ENCODE measurements at regions not wholly inside any gene's neighbourhood (a gene's known extent, or its start where the extent isn't known, plus 50 kb on each side); places are given as distances from the start of the nearest gene placed in this dataset.

DNA sequence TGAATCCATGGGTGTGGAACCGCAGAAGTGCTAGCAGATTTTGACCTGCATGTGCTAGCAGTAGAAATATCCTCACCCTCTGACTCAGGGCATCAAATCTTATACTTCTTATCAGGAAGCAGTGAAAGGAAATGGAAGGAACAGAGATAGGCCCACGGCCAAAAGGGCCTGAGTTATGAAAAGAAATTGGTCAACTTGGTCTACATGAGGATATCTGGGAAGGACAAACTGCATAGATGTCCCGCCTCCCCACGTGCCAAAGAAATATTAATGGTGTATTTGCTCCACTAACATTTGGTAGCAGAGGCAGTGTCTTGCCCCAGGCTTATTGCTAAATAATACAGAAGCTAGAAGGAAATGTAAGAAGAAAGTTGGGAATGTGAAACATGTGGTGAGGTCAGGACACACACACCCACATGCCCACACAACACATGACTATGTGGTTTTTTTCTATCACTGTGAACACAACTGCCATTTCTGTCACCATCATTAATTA is 93.6 kb upstream of the COL8A1 start:
- H3K79me2 ChIP-seq (ENCODE audit: insufficient read depth, low read length), result no peaks in the 10 kb centered on the region
- H3K27me3 ChIP-seq (ENCODE audit: insufficient read depth, low read length, poor library complexity, severe bottlenecking), result no peaks in the 10 kb centered on the region
- TF ChIP-seq EZH2phosphoT487 (IDR thresholded peaks at IDR 0.05; ENCODE audit: borderline replicate concordance), result no peak
- no peak for TF ChIP-seq CTCF (conservative IDR thresholded peaks at IDR 0.05; ENCODE audit: low read length)
- no peaks in the 10 kb centered on the region for H3K9me3 ChIP-seq (ENCODE audit: insufficient read depth, low read depth, low read length)
- H3K4me1 ChIP-seq (ENCODE audit: insufficient read depth, low read length, poor library complexity, severe bottlenecking), result peaks cover 11% of the 10 kb centered on the region
- H3K4me3 ChIP-seq (ENCODE audit: low read length, poor library complexity, severe bottlenecking), result no peak overlapping the region
- H3F3A ChIP-seq (ENCODE audit: low read depth), result no peaks in the 10 kb centered on the region
- no peaks in the 10 kb centered on the region for H3K9me2 ChIP-seq (replicated peaks; ENCODE audit: low read depth, low read length)
- no peak overlapping the region for H3K4me2 ChIP-seq (ENCODE audit: low read depth, low read length, poor library complexity, severe bottlenecking)
- no peak overlapping the region for H3K9ac ChIP-seq (ENCODE audit: low read depth, low read length, poor library complexity, severe bottlenecking)
- no peak overlapping the region for H2AFZ ChIP-seq (ENCODE audit: low read length)
- no peaks in the 10 kb centered on the region for H4K20me1 ChIP-seq (ENCODE audit: insufficient read depth, low read length, poor library complexity, severe bottlenecking)
- no peaks in the 10 kb centered on the region for H3K36me3 ChIP-seq (ENCODE audit: insufficient read depth, low read length)

DNA sequence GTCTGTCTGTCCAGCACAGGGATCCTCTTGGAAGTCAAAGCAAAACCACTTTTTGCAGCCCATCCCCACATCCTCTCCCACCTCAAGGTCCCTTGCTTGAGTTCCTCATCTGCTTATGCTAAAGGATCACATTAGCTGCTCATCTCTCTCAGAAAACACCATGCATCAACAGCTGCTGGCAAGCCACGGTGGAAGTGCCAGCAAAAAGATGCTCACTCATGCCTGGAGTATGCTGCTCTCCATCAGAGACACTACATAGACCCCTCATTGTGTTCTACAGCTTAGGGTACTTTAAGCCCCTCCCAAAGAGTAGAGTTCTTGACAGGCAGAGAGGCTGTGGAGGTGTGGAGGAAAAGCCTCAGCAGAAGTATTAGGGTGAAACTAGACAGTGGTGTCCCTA is 94.6 kb upstream of the COL8A1 start:
- Histone ChIP-seq H3K4me1 (ENCODE audit: insufficient read depth, low read length, poor library complexity, severe bottlenecking) (peaks cover 11% of the 10 kb centered on the region), H3K4me3 (ENCODE audit: low read length, poor library complexity, severe bottlenecking) (no peak overlapping the region), H3K36me3 (ENCODE audit: insufficient read depth, low read length) (no peaks in the 10 kb centered on the region), H3K4me2 (ENCODE audit: low read depth, low read length, poor library complexity, severe bottlenecking) (no peak overlapping the region), H4K20me1 (ENCODE audit: insufficient read depth, low read length, poor library complexity, severe bottlenecking) (no peaks in the 10 kb centered on the region), H2AFZ (ENCODE audit: low read length) (no peak overlapping the region), H3K79me2 (ENCODE audit: insufficient read depth, low read length) (no peaks in the 10 kb centered on the region), H3K9ac (ENCODE audit: low read depth, low read length, poor library complexity, severe bottlenecking) (no peak overlapping the region), H3K9me3 (ENCODE audit: insufficient read depth, low read depth, low read length) (no peaks in the 10 kb centered on the region), H3K9me2 (replicated peaks; ENCODE audit: low read depth, low read length) (no peaks in the 10 kb centered on the region), H3F3A (ENCODE audit: low read depth) (no peaks in the 10 kb centered on the region), H3K27me3 (ENCODE audit: insufficient read depth, low read length, poor library complexity, severe bottlenecking) (no peaks in the 10 kb centered on the region)
- TF ChIP-seq CTCF (conservative IDR thresholded peaks at IDR 0.05; ENCODE audit: low read length) (no peak), EZH2phosphoT487 (IDR thresholded peaks at IDR 0.05; ENCODE audit: borderline replicate concordance) (no peak)

DNA sequence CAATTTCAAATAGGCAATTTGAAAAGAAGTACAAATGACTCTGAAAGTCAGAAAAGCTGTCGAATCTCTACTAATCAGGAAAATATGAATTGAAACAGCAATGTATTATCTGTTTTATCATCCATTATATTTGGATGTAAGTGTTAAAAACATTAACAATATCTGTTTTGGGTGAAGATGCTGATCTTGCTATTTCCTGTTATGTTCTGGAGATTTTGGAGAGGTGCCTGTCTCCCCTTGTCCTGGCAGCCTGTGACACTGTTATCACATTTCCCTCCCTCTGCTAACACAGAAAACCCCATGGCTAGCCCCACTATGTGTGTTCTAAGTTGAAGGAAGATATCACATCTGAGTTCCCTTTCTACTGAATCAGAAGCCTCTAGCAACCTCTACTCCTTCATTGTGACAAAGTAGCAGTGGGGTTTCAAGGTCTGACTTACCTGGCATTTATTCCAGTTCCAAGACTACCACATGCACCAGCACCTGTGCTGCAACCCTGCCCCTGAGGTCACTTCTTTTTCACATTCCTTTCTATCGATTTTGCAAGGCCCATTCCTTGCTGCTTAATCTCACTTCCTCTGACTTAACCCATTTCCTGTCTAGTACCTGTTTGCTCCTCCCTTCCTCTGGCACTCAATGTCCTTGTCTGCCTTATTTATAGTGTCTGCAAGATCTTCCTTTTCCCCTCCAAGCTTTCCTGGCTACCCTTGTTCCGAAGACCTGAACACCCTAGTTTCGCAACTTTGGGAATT is 95.5 kb upstream of the COL8A1 start:
- H3K4me2 ChIP-seq (ENCODE audit: low read depth, low read length, poor library complexity, severe bottlenecking), result peak overlapping the region; percentile 47
- TF ChIP-seq CTCF (conservative IDR thresholded peaks at IDR 0.05; ENCODE audit: low read length), result no peak
- TF ChIP-seq EZH2phosphoT487 (IDR thresholded peaks at IDR 0.05; ENCODE audit: borderline replicate concordance), result no peak
- no peaks in the 10 kb centered on the region for H3K9me3 ChIP-seq (ENCODE audit: insufficient read depth, low read depth, low read length)
- H2AFZ ChIP-seq (ENCODE audit: low read length), result peak overlapping the region; percentile 42
- no peaks in the 10 kb centered on the region for H3K36me3 ChIP-seq (ENCODE audit: insufficient read depth, low read length)
- no peak overlapping the region for H3K9ac ChIP-seq (ENCODE audit: low read depth, low read length, poor library complexity, severe bottlenecking)
- no peaks in the 10 kb centered on the region for H3K9me2 ChIP-seq (replicated peaks; ENCODE audit: low read depth, low read length)
- no peak overlapping the region for H3K4me3 ChIP-seq (ENCODE audit: low read length, poor library complexity, severe bottlenecking)
- H4K20me1 ChIP-seq (ENCODE audit: insufficient read depth, low read length, poor library complexity, severe bottlenecking), result no peaks in the 10 kb centered on the region
- H3K4me1 ChIP-seq (ENCODE audit: insufficient read depth, low read length, poor library complexity, severe bottlenecking), result peaks cover 11% of the 10 kb centered on the region
- H3F3A ChIP-seq (ENCODE audit: low read depth), result no peaks in the 10 kb centered on the region
- H3K27me3 ChIP-seq (ENCODE audit: insufficient read depth, low read length, poor library complexity, severe bottlenecking), result no peaks in the 10 kb centered on the region
- H3K79me2 ChIP-seq (ENCODE audit: insufficient read depth, low read length), result no peaks in the 10 kb centered on the region
